Gastroesophageal sphincter (tissue), 4 donors: ENCODE measurements at regions not wholly inside any gene's neighbourhood (a gene's known extent, or its start where the extent isn't known, plus 50 kb on each side); places are given as distances from the start of the nearest gene placed in this dataset.

ENCODE experiments used
- ATAC-seq: fragments of 150-250 bp; one replicate; pipeline ENCODE4 v1.9.1; 2016; ENCODE audit warnings: mild to moderate bottlenecking, moderate library complexity
- H3K27ac ChIP-seq, 4 donors: fragments of 200-600 bp; sonication (generic) in 3 of 4; 1 replicate in 3 of 4; 2 replicates in 1 of 4; pipeline ENCODE4 v1.5.1; 2016 to 2019
- H3K27me3 ChIP-seq: fragments of 200-600 bp; sonication (generic); one replicate; pipeline ENCODE4 v1.5.1; 2019
- H3K36me3 ChIP-seq, 2 donors: fragments of 200-600 bp; sonication (generic); one replicate each; pipeline ENCODE4 v1.5.1; 2019; ENCODE audit warnings: control low read depth in 1 of 2
- H3K4me1 ChIP-seq, 3 donors: fragments of 200-600 bp; sonication (generic); 1 replicate in 2 of 3; 2 replicates in 1 of 3; pipeline ENCODE4 v1.5.1; 2016 to 2019; ENCODE audit warnings: control low read depth in 2 of 3
- H3K4me3 ChIP-seq, 2 donors: fragments of 200-600 bp; sonication (generic); one replicate each; pipeline ENCODE4 v1.5.1; 2019; ENCODE audit warnings: mild to moderate bottlenecking in 1 of 2, moderate library complexity in 1 of 2
- H3K9me3 ChIP-seq, 3 donors: fragments of 200-600 bp; sonication (generic); one replicate each; pipeline ENCODE4 v1.5.1; 2017 to 2019; ENCODE audit warnings: control low read depth in 2 of 3
- CTCF ChIP-seq, 4 experiments: fragments of 200-600 bp in 2 of 4; fragments of 450-650 bp in 2 of 4; sonication (generic) in 1 of 4; IDR thresholded peaks; one replicate each; pipeline ENCODE4 v1.5.1; 2017 to 2019; ENCODE audit warnings: antibody characterized with exemption in 4 of 4, mild to moderate bottlenecking in 2 of 4, moderate library complexity in 2 of 4
- EP300 ChIP-seq: sonication (generic); formaldehyde crosslinking; IDR thresholded peaks from one replicate; pipeline ENCODE4 v1.6.1; 2017; ENCODE audit warnings: antibody characterized with exemption, mild to moderate bottlenecking
- POLR2A ChIP-seq, 2 donors: fragments of 450-650 bp; IDR thresholded peaks; one replicate each; pipeline ENCODE4 v1.6.1; 2017; ENCODE audit warnings: antibody characterized with exemption in 2 of 2, mild to moderate bottlenecking in 2 of 2, moderate library complexity in 1 of 2
- POLR2AphosphoS5 ChIP-seq: sonication (generic); formaldehyde crosslinking; IDR thresholded peaks from one replicate; pipeline ENCODE4 v1.6.1; 2017; ENCODE audit warnings: antibody characterized with exemption
- WGBS, 2 donors: methylation state at CpG; one replicate each; pipeline ENCODE4 v1.1.5; 2018; ENCODE audit warnings: low coverage in 1 of 2; 5-methylcytosine and 5-hydroxymethylcytosine counted together

- no peaks in the 10 kb centered on the region for H3K4me1 ChIP-seq
- H3K9me3 ChIP-seq, result no peaks in the 10 kb centered on the region
- no peak overlapping the region for H3K27ac ChIP-seq
- H3K4me3 ChIP-seq, result no peak overlapping the region
- TF ChIP-seq EP300 (no peak), POLR2A (IDR thresholded peaks at IDR 0.05) (no peak)
- no peaks in the 10 kb centered on the region for H3K36me3 ChIP-seq
- no peak for ATAC-seq
- H3K27me3 ChIP-seq, result no peaks in the 10 kb centered on the region
These were observed 706.3 kb downstream of the KCTD16 start for GRCh38 chr5:144876990-144877389.

DNA sequence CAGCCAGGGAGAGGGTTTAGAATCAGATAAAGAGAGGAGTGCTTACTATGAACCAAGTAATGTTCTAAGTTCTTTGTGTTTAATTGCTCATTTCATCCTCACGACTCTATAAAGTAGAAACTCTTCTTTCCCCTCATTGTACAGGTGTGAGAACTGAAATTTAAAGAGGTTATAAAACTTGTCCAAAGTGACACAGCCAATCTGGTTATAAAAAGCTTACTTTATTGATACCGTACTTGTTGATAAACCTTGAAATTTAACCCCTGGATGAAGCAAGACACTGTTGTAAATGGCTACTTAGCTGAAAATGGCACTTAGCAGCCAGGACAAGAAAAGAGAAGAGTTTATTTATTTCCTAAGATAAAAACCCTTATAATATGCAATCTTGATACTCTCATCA is 702.4 kb downstream of the KCTD16 start:
- no peak for ATAC-seq
- TF ChIP-seq EP300 (no peak), POLR2A (IDR thresholded peaks at IDR 0.05) (no peak), POLR2AphosphoS5 (no peak)
- no peaks in the 10 kb centered on the region for H3K36me3 ChIP-seq

DNA sequence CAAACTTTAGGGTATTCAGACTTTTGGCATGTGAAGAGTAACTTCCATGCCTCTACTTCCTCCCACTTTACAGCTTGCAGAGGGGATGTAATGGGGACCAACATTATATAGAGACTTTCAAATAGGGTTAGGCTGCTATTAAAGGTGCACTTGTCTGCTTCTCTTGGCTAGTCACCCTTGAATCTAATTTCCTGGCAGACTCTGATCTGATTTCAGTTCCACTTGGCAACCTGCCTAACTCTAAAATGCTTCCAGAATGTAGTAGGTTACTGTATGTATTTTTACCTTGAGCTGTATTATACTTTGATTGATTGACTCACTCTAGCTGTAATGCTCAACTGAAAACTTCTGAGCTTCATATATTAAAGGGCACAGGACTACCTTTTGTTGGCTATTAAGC is 693.4 kb downstream of the KCTD16 start:
- Histone ChIP-seq H3K4me3 (no peak overlapping the region), H3K36me3 (no peaks in the 10 kb centered on the region), H3K4me1 (no peaks in the 10 kb centered on the region), H3K9me3 (no peaks in the 10 kb centered on the region), H3K27ac (no peak overlapping the region), H3K27me3 (no peaks in the 10 kb centered on the region)
- TF ChIP-seq POLR2A (IDR thresholded peaks at IDR 0.05), result no peak
- TF ChIP-seq CTCF (IDR thresholded peaks at IDR 0.05), result no peak
- TF ChIP-seq POLR2AphosphoS5, result no peak
- ATAC-seq, result no peak

More for the DNA sequence above, 702.4 kb downstream of the KCTD16 start:
- no peaks in the 10 kb centered on the region for H3K27me3 ChIP-seq
- no peaks in the 10 kb centered on the region for H3K4me1 ChIP-seq
- WGBS, 2 donors, result 57 to 59% methylated on average over 2 of the region's 2 CpGs
- H3K4me3 ChIP-seq, result no peak overlapping the region
- no peaks in the 10 kb centered on the region for H3K9me3 ChIP-seq
- H3K27ac ChIP-seq, result no peak overlapping the region

GRCh38 chr5:144857454-144857853 is 686.8 kb downstream of the KCTD16 start:
- ATAC-seq, result no peak
- no peak overlapping the region for H3K4me3 ChIP-seq
- H3K9me3 ChIP-seq, result no peaks in the 10 kb centered on the region
- H3K27me3 ChIP-seq, result no peaks in the 10 kb centered on the region
- WGBS, 2 donors, result 33% methylated on average over 1 of the region's 1 CpG; no CpG with 5 or more reads in 1 of the 2 donors
- H3K27ac ChIP-seq, result no peak overlapping the region
- H3K36me3 ChIP-seq, result no peaks in the 10 kb centered on the region
- H3K4me1 ChIP-seq, result no peaks in the 10 kb centered on the region
- TF ChIP-seq CTCF (IDR thresholded peaks at IDR 0.05) (no peak), EP300 (no peak), POLR2AphosphoS5 (no peak)

DNA sequence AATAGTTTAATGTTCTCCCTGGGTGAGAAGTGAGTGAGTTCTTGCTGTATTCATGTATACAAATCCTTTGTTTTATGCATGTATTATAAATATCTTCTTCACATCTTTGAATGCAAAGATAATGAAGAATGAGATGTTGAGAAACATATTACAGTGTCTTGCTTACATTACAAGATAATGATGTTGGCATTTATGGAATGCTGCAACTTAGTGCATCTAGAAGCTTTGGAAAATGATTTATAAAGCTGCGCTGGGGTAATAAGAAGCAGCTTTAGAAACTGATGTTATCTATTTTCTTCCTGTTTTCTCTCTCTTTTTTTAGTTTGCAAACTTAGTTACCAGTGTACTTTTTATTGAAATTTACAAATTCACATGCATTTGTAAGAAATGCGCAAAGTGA is 673.4 kb downstream of the KCTD16 start:
- Histone ChIP-seq H3K27ac (no peak overlapping the region), H3K27me3 (no peaks in the 10 kb centered on the region), H3K4me3 (no peak overlapping the region), H3K9me3 (no peaks in the 10 kb centered on the region), H3K36me3 (no peaks in the 10 kb centered on the region), H3K4me1 (no peaks in the 10 kb centered on the region)
- TF ChIP-seq CTCF (IDR thresholded peaks at IDR 0.05) (no peak), POLR2AphosphoS5 (no peak), EP300 (no peak), POLR2A (IDR thresholded peaks at IDR 0.05) (no peak)
- WGBS, 2 donors, result 86 to 90% methylated on average over 2 of the region's 2 CpGs
- no peak for ATAC-seq

GRCh38 chr5:144832416-144832815 is 661.7 kb downstream of the KCTD16 start:
- no peak for ATAC-seq
- Histone ChIP-seq H3K4me3 (no peak overlapping the region), H3K36me3 (no peaks in the 10 kb centered on the region), H3K4me1 (no peaks in the 10 kb centered on the region), H3K9me3 (no peaks in the 10 kb centered on the region), H3K27ac (no peak overlapping the region), H3K27me3 (no peaks in the 10 kb centered on the region)
- TF ChIP-seq POLR2AphosphoS5 (no peak), EP300 (no peak), CTCF (IDR thresholded peaks at IDR 0.05) (no peak), POLR2A (IDR thresholded peaks at IDR 0.05) (no peak)
